GM21576 (cell line): ENCODE measurements at regions not wholly inside any gene's neighbourhood (a gene's known extent, or its start where the extent isn't known, plus 50 kb on each side); places are given as distances from the start of the nearest gene placed in this dataset.
"Not testable (repeated sequence)": the region's sequence is repeated elsewhere in the genome, so short reads cannot be mapped to it uniquely, and the experiment has no call there.

Experiments used
- ATAC-seq: cut with Tn5 transposase; IDR thresholded peaks from one replicate; pipeline ENCODE4 v1.9.1; 2021; ENCODE audit warnings: mild to moderate bottlenecking, moderate library complexity; ENCODE audit not compliant: unreplicated experiment

DNA sequence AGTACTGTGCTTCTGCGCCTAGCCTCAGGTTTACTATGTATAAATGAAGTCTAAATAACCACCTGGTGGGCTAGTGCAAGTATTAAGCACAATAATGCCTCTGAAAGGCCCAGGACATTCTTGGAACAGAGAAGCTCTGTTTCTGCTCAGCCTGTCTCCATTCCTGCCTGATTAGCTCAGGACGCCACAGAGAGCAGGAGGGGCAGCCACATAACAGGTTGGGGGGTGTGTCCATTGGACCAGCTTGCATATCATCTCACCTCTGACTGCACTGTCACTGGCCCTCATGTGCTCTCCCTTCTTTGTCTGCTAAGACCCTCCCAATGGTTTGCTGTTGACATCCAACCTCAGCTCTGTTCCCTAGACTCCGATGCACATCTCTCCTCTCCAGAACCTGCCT lies 52.8 kb upstream of the IKZF1 start:
- ATAC-seq = no peak

- no peak for ATAC-seq
These were observed 58.0 kb upstream of the IKZF1 start for GRCh38 chr7:50246551-50246950.

DNA sequence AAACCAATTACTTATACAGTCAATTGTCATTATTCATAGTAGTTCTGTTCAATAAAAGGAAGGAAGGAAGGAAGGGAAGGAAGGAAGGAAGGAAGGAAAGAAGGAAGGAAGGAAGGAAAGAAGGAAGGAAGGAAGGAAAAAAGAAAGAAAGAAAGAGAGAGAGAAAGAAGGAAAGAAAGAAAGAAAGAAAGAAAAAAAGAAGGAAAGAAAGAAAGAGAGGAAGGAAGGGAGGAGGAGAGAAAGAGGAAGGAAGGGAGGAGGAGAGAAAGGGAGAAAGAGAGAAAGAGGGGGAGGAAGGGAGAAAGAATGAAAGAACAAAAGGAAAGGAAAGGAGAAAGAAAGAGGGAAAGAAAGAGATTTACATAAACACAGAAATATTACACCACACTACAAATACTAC lies 62.4 kb upstream of the IKZF1 start:
- not testable (repeated sequence) for ATAC-seq

GRCh38 chr7:50240699-50241098 lies 63.8 kb upstream of the IKZF1 start:
- ATAC-seq = not testable (repeated sequence)

- no peak for ATAC-seq
These were observed 74.6 kb upstream of the IKZF1 start for GRCh38 chr7:50229964-50230363.

DNA sequence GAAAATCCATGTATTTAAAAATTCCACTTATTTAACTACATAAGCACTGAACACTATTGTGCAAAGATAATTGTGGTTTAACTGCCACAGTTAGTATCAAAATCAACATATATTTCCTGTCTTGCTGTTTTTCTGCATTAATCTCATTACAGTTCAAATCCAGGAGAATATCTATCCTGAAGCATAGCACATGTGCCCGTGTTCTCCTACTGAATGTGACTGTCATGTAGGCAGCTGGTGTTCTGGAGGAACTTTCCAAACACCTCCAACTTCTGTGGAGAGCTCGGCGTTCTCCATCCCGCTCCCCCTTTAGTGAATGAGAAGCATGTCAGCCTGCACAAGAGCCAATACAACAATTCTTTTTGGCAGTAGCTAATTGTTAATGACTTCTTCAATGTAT lies 76.4 kb upstream of the IKZF1 start:
- ATAC-seq = no peak

DNA sequence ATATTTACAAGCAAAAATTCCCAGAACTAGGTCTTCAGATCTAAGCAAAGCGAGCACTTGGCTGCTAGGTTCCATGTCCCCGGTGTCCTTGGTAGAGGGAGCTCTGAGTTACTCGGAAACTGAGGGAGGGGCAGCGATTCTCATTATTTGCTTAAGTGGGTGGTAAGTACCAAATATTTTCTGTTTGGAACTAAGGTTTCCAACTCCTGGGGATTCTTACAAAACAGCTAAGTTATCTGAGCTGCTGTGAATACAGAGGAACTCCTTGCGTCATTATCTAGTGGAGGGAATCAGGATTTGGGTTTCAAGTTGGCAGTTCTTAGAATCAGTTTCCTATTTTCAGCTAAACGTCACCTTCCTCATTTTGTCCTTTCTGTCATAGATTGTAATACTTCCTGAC lies 76.8 kb upstream of the IKZF1 start:
- ATAC-seq = no peak

DNA sequence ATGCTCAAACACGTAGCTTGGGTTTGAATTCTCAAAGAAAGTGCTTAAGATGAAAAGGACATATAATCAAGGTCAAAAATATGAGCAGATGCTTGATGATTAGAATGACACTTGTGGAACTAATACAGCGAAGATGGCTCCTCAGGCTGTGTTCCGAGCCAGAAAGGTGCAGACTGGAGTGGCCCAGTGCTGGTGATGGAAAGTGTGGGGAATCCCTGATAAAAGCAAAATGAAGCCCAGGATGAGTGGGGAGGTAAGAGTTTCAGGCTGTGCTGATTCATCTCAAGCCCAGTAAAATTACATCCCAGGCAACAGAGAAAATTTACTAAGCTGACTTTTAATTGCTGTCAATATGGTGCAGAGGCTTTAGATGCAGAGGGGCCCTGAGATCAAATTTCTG lies 77.8 kb upstream of the IKZF1 start:
- ATAC-seq = no peak

DNA sequence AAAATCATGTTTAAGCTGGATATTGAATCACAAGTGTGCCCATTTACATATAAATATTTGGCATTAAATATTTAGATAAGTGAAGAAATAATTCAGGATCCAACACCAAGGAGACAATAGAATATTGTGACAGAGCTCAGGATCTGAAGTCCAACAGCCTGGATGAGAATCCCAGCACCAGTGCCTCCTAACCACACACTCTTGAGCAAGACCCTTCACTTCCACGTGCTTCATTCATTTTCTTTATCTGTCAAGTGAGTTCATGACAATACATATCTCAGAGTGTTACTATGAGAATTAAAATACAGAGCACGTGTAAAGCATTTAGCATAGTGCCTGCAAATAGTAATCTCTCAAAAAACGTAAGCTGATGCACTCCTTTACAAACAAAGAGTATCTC lies 78.4 kb upstream of the IKZF1 start:
- ATAC-seq = no peak

- no peak for ATAC-seq
These were observed 83.1 kb upstream of the IKZF1 start for GRCh38 chr7:50221433-50221832.

GRCh38 chr7:50221028-50221427 lies 83.5 kb upstream of the IKZF1 start:
- no peak for ATAC-seq

DNA sequence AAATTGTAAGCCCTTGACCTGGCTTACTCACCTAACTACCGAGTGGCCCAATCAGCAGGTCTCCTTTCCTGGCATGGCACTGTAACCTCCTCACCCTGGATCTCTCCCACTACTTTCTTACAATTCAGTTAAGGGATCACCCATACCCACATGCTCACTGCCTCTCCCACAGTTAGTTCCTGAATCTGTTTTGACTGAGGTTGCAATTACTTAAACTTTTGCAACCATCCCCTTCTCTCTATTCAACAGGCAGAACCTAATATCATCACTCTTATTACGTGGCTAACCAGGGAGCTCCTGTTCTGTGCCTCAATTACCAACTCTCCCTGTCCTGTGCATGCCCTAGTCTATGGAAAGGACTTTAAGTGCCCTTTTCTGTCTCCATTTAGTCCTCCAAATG lies 84.2 kb upstream of the IKZF1 start:
- no peak for ATAC-seq

DNA sequence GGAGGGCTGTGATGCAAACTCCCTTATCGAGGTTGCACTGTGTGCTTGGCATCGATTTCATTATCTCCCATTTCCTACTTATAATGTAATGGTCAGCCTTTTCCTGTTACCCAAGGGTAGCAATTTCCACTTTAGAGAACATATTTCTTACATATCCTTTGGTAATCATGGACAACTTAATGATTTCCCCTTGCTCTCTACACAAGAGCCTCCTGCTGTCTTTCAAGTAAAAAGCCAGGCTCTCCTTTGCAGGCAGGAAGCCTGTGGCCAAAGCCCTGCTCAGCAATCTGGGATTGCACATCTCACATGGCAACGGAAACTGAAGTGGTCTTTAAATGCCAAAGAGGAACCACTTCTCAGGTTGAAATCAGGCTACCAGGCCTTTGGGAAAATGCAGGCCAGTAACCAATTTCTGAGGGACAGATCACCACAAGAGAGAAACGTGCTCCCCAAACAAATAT lies 86.7 kb upstream of the IKZF1 start:
- ATAC-seq = no peak

DNA sequence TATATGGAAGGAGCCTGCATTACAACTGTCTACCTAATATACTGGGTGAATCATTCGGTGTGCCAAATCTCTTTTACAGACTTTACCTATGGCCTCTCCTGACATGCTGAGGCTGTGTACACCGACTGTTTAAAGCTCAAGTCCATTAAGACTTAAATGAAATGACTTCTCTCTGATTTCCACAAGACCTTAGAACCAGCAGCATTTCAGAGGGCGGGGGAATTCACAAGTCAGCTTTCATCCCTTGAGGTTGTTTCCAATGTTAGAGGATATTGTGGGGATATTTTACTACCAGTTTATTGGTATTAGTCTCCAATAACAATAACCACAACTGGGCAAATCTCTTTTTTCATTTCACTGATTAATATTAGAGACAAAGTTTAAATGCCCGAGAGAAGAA lies 87.1 kb upstream of the IKZF1 start:
- no peak for ATAC-seq

GRCh38 chr7:50216626-50217025 lies 87.9 kb upstream of the IKZF1 start:
- ATAC-seq = no peak

DNA sequence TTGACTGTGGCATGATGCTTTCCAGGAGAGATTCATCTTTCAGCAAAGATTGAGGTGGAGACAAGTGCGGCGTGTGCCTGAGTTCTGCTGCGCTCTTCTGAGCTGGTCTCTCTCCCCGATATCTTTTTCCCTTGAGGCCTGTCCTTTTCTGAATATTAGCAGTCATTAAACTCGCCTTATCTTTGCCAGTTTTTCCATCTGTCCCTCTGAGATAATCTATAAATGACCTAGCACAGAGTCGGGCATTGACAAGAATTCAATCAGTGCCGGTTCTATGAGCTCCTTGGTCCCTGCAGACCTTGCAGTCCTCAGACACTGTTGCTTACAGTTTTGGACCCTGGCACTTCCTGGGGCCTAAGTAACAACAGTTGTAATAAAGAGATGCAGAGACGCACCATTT lies 89.7 kb upstream of the IKZF1 start:
- no peak for ATAC-seq

- ATAC-seq = no peak
These were observed 90.3 kb upstream of the IKZF1 start for GRCh38 chr7:50214126-50214670.

GRCh38 chr7:50213622-50214017 lies 90.9 kb upstream of the IKZF1 start:
- ATAC-seq = no peak

DNA sequence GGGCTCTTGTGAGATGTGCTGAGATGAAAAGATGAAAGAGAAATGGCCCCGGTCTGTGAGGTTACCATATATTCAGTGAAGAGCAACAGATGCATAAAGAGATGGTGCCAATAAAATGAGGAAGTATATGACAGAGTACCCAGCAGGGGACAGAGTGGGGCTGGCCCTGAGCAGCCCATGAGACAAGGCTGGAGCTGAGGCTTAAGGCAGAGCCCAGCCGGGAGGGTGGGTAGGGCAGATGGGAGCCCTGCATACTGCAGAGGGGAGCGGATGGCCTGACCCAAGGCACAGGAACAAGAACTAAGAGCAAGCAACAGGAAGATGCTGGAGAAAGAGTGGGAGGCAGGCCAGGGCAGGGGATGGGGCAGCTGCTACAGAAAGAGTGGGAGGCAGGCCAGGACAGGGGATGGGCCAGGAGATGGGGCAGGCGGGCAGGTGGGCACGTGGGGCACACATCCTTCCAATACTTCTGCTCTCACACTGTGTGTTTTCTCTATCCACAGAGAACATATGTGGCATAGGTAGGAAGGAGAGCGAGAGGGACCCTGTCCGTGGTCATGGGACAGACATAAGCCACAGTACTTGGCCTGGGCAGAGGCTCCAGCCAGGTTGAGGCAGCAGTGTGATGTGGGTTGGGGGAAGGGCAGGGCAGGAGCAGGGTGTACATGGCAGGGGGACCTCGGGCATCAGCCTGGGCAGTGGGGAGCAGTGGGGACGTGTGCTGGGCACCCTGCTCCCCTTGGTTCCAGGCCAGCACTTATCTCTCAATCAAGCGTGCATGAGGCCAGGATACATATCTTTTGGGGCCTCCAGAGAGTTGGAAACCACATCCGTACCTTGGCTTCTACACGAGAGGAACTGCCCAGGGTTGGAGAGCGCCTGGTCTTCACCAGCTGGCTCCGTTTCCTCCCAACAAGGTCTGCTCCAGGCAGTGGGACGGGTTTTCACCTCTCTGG lies 91.6 kb upstream of the IKZF1 start:
- no peak for ATAC-seq

DNA sequence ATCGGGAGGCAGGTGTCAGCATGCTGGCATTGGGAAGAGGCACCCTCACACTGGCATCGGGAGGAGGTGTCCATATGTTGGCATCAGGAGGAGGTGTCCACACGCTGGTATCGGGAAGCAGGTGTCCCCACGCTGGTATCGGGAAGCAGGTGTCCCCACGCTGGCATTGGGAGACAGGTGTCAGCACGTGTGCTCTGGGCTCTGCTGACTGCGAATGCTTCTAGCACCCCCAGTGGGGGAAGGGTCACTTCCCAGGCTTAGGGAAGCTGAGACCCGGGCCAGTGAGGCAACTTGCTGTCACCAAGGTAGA lies 92.5 kb upstream of the IKZF1 start:
- ATAC-seq = no peak

GRCh38 chr7:50211130-50212015 lies 93.1 kb upstream of the IKZF1 start:
- ATAC-seq = no peak

GRCh38 chr7:50210706-50211115 lies 93.8 kb upstream of the IKZF1 start:
- ATAC-seq = no peak
